HepG2 (cell line): ENCODE measurements at regions not wholly inside any gene's neighbourhood (a gene's known extent, or its start where the extent isn't known, plus 50 kb on each side); places are given as distances from the start of the nearest gene placed in this dataset.

Experiments used
- CCAR2 ChIP-seq: fragments of 200-400 bp; formaldehyde crosslinking; optimal IDR thresholded peaks from 2 replicates; pipeline ENCODE3; 2018; ENCODE audit warnings: low read depth, mild to moderate bottlenecking, low read length, moderate library complexity
- EED ChIP-seq: sonication (generic); formaldehyde crosslinking; IDR thresholded peaks from 2 replicates; pipeline ENCODE4 v1.5.0; 2020; ENCODE audit warnings: mild to moderate bottlenecking, missing genetic modification reagents
- ETV6 ChIP-seq: sonication (generic); formaldehyde crosslinking; conservative IDR thresholded peaks from 2 replicates; pipeline ENCODE4 v1.4.0; 2020; ENCODE audit warnings: missing genetic modification reagents
- NFE2L1 ChIP-seq: sonication (generic); formaldehyde crosslinking; IDR thresholded peaks from 2 replicates; pipeline ENCODE4 v1.4.0; 2020; ENCODE audit warnings: missing genetic modification reagents, mild to moderate bottlenecking, borderline replicate concordance
- POLR2A ChIP-seq, 2 experiments: IDR thresholded peaks; 2 replicates each; pipeline ENCODE4 v1.6.1; 2011; ENCODE audit warnings: low read depth in 2 of 2, low read length in 2 of 2, mild to moderate bottlenecking in 1 of 2, moderate library complexity in 1 of 2; ENCODE audit not compliant: insufficient read depth in 1 of 2
- TAF1 ChIP-seq: sonication (generic); formaldehyde crosslinking; IDR thresholded peaks from 2 replicates; pipeline ENCODE4 v1.4.0; 2020; ENCODE audit warnings: missing genetic modification reagents
- ZNF746 ChIP-seq: sonication (generic); formaldehyde crosslinking; IDR thresholded peaks from 2 replicates; pipeline ENCODE4 v1.8.0; 2022; ENCODE audit warnings: mild to moderate bottlenecking, missing genetic modification reagents
- TF ChIP-seq, protein P1 (sequence below): sonication (generic); formaldehyde crosslinking; IDR thresholded peaks from 2 replicates; pipeline ENCODE4 v1.5.0; 2020; ENCODE audit warnings: mild to moderate bottlenecking, missing genetic modification reagents, moderate library complexity

DNA sequence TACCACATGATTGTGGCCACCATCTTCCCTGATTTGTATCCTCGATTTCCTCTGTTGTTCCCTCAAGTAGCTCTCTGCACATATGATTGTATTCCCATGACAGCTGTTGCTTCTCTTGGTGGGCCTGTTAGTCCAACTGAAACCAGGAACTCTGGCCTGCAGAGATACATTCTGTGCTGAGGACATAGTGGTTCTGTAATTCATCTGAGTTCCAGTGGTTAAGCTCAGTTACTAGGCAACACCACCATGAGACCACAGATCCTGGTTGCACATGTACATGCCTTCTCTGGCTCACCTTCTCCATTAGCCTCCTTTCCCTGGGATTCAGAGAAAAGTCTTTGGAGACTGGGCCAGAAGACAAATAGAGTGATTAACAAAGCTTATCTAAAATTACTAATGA is 172.1 kb upstream of the SLC7A11 start:
- TF ChIP-seq ETV6 (CRISPR knock-in tag): no peak
- TF ChIP-seq EED: no peak
- TF ChIP-seq, protein P1, sequence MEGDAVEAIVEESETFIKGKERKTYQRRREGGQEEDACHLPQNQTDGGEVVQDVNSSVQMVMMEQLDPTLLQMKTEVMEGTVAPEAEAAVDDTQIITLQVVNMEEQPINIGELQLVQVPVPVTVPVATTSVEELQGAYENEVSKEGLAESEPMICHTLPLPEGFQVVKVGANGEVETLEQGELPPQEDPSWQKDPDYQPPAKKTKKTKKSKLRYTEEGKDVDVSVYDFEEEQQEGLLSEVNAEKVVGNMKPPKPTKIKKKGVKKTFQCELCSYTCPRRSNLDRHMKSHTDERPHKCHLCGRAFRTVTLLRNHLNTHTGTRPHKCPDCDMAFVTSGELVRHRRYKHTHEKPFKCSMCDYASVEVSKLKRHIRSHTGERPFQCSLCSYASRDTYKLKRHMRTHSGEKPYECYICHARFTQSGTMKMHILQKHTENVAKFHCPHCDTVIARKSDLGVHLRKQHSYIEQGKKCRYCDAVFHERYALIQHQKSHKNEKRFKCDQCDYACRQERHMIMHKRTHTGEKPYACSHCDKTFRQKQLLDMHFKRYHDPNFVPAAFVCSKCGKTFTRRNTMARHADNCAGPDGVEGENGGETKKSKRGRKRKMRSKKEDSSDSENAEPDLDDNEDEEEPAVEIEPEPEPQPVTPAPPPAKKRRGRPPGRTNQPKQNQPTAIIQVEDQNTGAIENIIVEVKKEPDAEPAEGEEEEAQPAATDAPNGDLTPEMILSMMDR (CRISPR knock-in tag): no peak
- TF ChIP-seq TAF1 (CRISPR knock-in tag): no peak
- no peak for TF ChIP-seq NFE2L1 (CRISPR knock-in tag)
- TF ChIP-seq ZNF746 (CRISPR knock-in tag): no peak
- no peak for TF ChIP-seq POLR2A (IDR thresholded peaks at IDR 0.05; ENCODE audit: insufficient read depth in 1 of 2, low read depth in 2 of 2, low read length in 2 of 2)
- no peak for TF ChIP-seq CCAR2
